Effector memory CD8-positive, alpha-beta T cell (primary cell): ENCODE measurements at regions not wholly inside any gene's neighbourhood (a gene's known extent, or its start where the extent isn't known, plus 50 kb on each side); places are given as distances from the start of the nearest gene placed in this dataset.

Experiments used
- ATAC-seq: fragments of 150-1000 bp; cut with Tn5 transposase; replicated peaks from 2 replicates; pipeline ENCODE4 v1.10.0; 2021; ENCODE audit warnings: mild to moderate bottlenecking, moderate library complexity
- DNase-seq, 3 experiments: peaks; one replicate each; pipeline ENCODE4 v3.0.0; 2021
- H3K27ac Mint-ChIP-seq, 2 donors: one replicate each; pipeline ENCODE4 v1.8.0; 2022; ENCODE audit warnings: mild to moderate bottlenecking in 2 of 2, mixed read lengths in 2 of 2, moderate library complexity in 2 of 2
- H3K27me3 Mint-ChIP-seq, 2 donors: one replicate each; pipeline ENCODE4 v1.8.0; 2022; ENCODE audit warnings: mixed read lengths in 2 of 2
- H3K36me3 Mint-ChIP-seq: one replicate; pipeline ENCODE4 v1.8.0; 2022; ENCODE audit warnings: mild to moderate bottlenecking, moderate library complexity, mixed read lengths; ENCODE audit not compliant: insufficient read depth
- H3K4me1 Mint-ChIP-seq, 2 donors: one replicate each; pipeline ENCODE4 v1.8.0; 2022; ENCODE audit warnings: low read depth in 2 of 2, mixed read lengths in 2 of 2
- H3K4me3 Mint-ChIP-seq, 2 donors: one replicate each; pipeline ENCODE4 v1.8.0; 2022; ENCODE audit warnings: mild to moderate bottlenecking in 2 of 2, mixed read lengths in 2 of 2, moderate library complexity in 2 of 2
- H3K9me3 Mint-ChIP-seq, 2 donors: one replicate each; pipeline ENCODE4 v1.8.0; 2022; ENCODE audit warnings: mixed read lengths in 2 of 2

DNA sequence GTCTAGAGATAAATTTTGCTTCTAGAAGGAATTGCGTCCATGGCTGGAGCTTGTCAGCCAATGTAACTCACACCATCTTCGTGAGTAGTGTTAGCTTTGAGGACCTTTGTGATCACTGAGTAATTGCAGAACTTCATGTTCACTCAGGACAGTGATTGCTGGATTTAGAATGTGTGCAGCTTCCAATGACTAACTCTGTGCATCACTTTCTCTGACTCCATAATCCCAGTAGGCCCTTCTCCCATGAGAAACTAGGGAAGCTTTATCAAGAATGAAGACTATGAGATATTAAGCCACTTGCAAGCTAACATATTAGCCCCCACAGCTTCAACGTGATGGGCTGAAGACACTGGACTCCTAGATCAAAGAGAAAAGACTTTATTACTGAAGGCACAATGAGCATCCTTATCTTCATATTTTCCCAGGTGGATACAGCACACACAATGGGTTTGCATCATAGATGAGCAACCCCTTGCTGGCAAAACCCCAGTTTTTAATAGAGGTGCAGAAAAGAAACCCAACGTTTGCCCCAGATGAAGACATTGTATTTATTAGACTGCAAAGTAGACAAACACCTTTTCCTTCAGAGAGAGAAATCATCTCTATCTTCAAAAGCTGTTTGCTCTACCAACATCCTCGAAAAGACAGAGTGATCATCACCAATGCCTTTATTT, 561.0 kb downstream of the LTN1 start:
- H3K4me3 Mint-ChIP-seq: no peak overlapping the region
- H3K4me1 Mint-ChIP-seq: no peaks in the 10 kb centered on the region
- DNase-seq: no peak
- H3K9me3 Mint-ChIP-seq: no peaks in the 10 kb centered on the region
- no peaks in the 10 kb centered on the region for H3K36me3 Mint-ChIP-seq
- ATAC-seq: no peak
- no peak overlapping the region for H3K27ac Mint-ChIP-seq
- H3K27me3 Mint-ChIP-seq: no peaks in the 10 kb centered on the region

DNA sequence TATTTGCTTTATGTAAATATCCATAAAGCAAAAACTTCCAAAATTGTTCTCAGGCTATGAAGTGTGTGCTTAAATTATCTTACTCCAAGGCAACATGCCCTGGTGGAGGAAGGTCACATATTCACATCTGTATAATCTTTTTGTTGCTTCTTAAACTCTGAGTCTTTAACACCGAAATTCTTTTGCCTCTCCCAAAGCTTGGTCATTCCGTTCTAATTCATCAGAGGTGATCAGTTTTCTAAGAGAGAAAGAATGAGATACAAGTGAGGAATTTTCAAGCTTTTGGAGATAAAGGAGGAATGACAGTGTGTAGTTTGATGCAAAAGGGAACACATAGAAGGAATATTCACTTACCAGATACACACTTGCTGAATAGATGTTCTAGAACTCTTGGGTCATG, 561.7 kb downstream of the LTN1 start:
- no peak for ATAC-seq
- Mint-ChIP-seq H3K4me3 (no peak overlapping the region), H3K27ac (no peak overlapping the region), H3K9me3 (no peaks in the 10 kb centered on the region), H3K4me1 (no peaks in the 10 kb centered on the region), H3K27me3 (no peaks in the 10 kb centered on the region), H3K36me3 (no peaks in the 10 kb centered on the region)
- no peak for DNase-seq

DNA sequence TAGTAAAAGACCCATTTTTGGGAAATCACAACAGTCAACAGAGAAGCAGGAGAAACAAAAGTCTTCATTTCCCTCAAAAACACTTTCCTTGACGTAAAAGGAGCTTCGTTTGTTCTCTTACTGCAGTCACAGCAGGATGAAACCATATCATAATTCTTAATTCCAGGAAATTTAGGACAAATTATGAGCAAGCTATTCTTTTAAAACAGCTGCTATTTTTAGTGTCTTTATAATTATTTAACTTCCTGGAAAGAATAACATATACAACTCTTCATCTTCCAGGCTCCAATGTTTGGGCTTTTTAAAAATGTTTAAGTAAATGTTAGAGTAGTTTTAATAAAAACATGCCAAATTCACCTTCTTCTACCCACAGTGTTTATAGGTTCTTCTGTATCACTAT, 563.5 kb downstream of the LTN1 start:
- Mint-ChIP-seq H3K4me3 (no peak overlapping the region), H3K27ac (no peak overlapping the region), H3K4me1 (peaks cover 0 to 2% of the 10 kb centered on the region in 2 donors), H3K9me3 (no peaks in the 10 kb centered on the region), H3K27me3 (no peaks in the 10 kb centered on the region), H3K36me3 (no peaks in the 10 kb centered on the region)
- ATAC-seq (no peak), DNase-seq (no peak)

DNA sequence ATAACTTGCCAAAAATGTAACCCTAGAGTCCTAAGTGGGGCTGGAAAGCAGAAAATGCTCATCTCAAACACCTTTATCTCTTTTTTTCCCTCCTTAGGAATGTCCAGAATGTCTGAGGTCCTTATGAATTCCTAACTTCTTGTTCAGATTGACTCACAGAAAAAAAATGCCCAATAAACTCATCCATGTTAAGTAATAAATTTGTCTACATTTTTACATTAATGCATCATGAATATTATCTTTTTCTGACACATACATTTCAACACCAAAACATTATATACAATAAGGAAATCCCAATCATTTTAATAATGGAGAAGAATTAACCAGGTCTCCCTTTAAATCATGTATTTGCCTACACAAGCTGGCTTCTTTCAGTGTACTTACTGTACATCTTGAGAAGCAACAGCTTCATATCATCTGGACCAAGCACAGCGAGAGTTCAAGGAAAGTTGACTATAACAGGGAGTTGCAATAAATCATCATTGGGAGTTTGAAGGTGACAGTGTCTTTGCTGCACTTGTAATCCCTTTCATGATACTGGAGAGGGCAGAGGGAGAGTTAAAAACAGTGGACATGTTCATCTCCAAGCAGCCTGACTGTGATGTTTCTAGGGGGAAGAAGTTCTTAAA, 565.2 kb downstream of the LTN1 start:
- ATAC-seq (no peak), DNase-seq (no peak)
- no peak overlapping the region for H3K27ac Mint-ChIP-seq
- H3K9me3 Mint-ChIP-seq: no peaks in the 10 kb centered on the region
- H3K4me3 Mint-ChIP-seq: no peak overlapping the region
- H3K4me1 Mint-ChIP-seq: peaks cover 0 to 8% of the 10 kb centered on the region in 2 donors
- no peaks in the 10 kb centered on the region for H3K27me3 Mint-ChIP-seq
- no peaks in the 10 kb centered on the region for H3K36me3 Mint-ChIP-seq

DNA sequence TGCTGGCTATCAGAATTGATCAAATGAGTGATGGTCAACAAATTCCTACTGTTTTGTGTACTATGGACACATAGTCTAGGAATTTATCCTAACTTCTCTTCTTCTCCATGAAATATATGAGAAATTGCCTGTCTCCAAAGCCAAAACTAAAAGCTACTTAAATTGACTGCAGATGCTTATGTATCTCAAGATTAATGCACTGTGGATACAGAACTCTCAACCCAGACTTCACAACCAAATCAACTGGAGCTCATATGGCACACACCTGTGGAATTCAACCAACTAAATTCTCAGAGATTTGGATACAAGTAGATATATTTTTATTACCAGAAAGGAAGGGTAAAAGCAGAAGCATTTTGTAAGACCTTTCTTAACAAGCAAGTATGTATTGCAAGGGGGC, 566.1 kb downstream of the LTN1 start:
- Mint-ChIP-seq H3K4me3 (no peak overlapping the region), H3K27ac (no peak overlapping the region), H3K4me1 (peaks cover 0 to 8% of the 10 kb centered on the region in 2 donors), H3K36me3 (no peaks in the 10 kb centered on the region), H3K27me3 (no peaks in the 10 kb centered on the region), H3K9me3 (no peaks in the 10 kb centered on the region)
- DNase-seq (no peak), ATAC-seq (no peak)

DNA sequence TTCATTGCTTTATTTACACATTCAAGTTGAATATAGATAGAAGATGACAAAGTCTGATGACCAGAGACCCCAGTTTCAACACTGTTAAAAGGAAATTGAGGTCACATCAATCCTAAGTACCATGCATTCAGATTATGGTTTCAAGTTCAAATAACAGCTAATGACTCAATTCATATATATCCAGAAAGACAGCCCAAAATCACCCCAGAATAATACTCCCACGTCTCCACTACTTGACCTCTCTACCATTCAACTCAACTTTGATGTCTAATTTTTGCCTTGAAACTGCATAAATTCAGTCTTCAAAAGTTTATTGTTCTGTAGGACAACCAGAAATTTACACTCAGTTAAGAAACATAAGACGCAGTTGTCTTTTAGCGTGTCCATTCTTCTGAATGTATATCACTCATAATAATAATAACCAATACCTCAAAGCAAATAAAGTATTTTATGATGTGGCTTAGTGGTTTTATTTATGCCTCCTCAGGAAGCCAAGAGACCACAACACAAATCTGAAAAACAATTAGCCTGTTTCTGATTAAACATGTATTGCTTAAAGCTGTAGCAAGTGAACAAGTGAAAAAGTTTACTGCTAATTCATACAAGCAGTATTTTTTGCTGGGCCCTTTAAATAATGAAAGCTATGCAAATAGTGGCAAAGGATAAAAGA, 569.0 kb downstream of the LTN1 start:
- H3K4me3 Mint-ChIP-seq: no peak overlapping the region
- peaks cover 0 to 8% of the 10 kb centered on the region in 2 donors for H3K4me1 Mint-ChIP-seq
- ATAC-seq: no peak
- H3K36me3 Mint-ChIP-seq: no peaks in the 10 kb centered on the region
- no peaks in the 10 kb centered on the region for H3K9me3 Mint-ChIP-seq
- H3K27me3 Mint-ChIP-seq: no peaks in the 10 kb centered on the region
- H3K27ac Mint-ChIP-seq: no peak overlapping the region
- no peak for DNase-seq

DNA sequence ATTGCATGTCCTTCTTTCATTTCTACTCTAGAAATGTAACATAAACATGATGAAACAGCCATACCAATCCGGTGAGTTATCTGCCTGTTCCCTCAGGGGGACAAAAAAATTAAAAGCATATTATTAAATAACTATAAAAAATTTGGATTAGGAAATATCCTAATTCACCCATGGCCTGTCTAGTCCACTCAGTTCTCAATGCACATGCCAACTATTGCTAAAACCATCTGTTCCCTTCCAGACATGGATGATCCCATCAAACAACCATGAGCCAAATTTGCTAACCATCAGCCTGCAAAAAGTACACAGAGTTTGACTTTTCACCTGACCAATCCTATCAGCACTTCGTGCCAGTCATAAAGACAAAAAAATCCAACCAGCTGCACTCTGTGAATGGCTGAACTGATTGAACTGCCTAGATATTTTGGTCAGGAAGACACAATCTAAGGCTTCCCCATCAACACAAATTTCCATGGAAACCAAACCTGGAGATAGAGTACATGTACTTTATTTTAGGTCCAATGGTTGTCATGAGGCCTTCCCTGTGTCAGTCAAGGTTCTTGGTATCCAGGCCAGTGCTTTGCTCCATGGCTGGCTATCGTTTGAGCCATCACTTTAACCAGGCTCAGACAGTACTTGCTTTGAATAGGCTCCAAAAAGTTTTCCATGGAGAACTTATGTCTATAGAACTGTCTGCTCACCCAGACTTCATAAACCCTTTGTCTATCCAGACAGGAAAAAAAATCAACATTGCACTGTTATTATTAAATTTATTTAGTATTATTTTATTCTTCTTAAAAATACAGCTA, 570.8 kb downstream of the LTN1 start:
- Mint-ChIP-seq H3K9me3 (no peaks in the 10 kb centered on the region), H3K27ac (no peak overlapping the region), H3K4me3 (no peak overlapping the region), H3K36me3 (no peaks in the 10 kb centered on the region), H3K4me1 (peaks cover 0 to 8% of the 10 kb centered on the region in 2 donors), H3K27me3 (no peaks in the 10 kb centered on the region)
- DNase-seq (no peak), ATAC-seq (no peak)

DNA sequence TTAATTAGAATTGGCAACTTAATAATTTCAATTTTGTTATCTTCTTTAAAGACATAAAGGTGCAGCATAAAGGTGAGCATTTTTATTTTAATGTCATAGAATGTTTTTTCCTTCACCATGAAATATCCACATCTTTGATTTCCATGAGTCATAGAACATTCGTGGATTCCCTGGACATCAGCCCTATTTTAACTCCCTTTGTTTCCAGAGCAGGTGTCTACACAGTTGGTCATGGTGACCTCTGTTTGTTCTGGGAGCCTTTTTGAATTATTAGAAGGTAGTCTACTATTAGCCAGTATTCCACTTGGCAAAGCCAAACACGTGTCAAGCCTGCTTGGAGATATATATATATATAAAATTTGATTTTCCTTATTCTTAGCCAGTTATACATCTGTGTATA, 572.9 kb downstream of the LTN1 start:
- peaks cover 0 to 8% of the 10 kb centered on the region in 2 donors for H3K4me1 Mint-ChIP-seq

DNA sequence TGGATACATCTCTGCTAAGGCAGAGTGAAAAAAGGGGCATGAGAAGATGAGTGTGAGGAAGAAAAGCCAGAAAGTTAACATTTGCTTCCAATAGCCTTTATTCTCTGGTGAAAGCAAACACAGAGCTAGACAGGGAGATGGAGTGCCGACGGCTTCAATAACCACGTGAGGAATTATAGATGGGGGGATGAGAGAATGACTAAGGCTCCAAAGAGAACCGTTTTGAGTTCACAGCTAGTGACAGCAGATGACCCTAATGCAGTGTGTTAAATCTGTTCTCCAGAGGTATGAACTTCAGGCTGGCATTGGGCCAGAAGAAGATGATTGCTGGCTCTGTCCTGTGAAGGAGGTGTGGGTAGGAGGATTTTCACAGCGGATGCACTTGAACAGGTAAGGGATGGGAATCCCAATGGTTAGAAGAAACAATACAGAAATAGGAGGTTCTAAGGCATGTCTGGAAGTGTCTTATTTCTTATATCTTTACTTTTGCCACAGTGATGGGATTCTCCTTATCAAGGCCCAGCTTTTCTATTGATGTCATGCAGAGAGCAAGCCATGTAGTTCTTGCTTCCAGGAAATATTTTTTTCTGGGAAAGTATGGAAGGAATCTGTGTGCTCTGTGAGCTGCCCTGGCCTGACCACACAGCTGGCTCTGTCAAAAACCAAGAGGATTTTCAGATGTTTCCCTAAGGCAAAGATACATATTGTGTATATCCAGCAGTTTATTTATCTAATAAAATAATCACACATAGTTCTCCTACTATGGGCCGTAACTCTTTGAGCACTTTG, 573.8 kb downstream of the LTN1 start:
- H3K9me3 Mint-ChIP-seq: no peaks in the 10 kb centered on the region
- ATAC-seq (no peak), DNase-seq (no peak)
- no peaks in the 10 kb centered on the region for H3K27me3 Mint-ChIP-seq
- no peak overlapping the region for H3K4me3 Mint-ChIP-seq
- H3K4me1 Mint-ChIP-seq: peaks cover 0 to 4% of the 10 kb centered on the region in 2 donors
- H3K36me3 Mint-ChIP-seq: no peaks in the 10 kb centered on the region
- H3K27ac Mint-ChIP-seq: no peak overlapping the region

More for the DNA sequence above, 572.9 kb downstream of the LTN1 start:
- H3K36me3 Mint-ChIP-seq: no peaks in the 10 kb centered on the region
- no peaks in the 10 kb centered on the region for H3K9me3 Mint-ChIP-seq
- DNase-seq (no peak), ATAC-seq (no peak)
- H3K4me3 Mint-ChIP-seq: no peak overlapping the region
- no peak overlapping the region for H3K27ac Mint-ChIP-seq
- no peaks in the 10 kb centered on the region for H3K27me3 Mint-ChIP-seq

DNA sequence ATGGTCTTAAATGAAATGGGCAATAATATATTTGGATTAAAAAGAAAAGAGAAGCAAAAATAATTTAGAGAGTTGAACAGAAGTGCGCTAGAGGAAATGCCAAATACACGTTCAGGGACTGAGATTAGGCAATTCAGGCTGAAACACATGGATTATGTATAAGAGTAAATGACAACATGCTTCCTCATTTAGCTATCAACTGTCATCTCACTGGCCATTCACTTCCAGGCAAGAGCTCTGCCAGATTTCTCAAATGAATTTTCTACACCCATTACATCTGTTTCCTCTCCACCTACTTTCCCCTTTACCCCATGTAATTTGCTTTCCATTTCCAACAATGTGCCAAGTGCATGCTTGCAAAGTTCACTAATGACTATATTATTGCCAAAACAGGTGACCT, 582.4 kb downstream of the LTN1 start:
- ATAC-seq (no peak), DNase-seq (no peak)
- Mint-ChIP-seq H3K27me3 (no peaks in the 10 kb centered on the region), H3K36me3 (no peaks in the 10 kb centered on the region), H3K27ac (no peak overlapping the region), H3K9me3 (no peaks in the 10 kb centered on the region), H3K4me3 (no peak overlapping the region), H3K4me1 (no peaks in the 10 kb centered on the region)

DNA sequence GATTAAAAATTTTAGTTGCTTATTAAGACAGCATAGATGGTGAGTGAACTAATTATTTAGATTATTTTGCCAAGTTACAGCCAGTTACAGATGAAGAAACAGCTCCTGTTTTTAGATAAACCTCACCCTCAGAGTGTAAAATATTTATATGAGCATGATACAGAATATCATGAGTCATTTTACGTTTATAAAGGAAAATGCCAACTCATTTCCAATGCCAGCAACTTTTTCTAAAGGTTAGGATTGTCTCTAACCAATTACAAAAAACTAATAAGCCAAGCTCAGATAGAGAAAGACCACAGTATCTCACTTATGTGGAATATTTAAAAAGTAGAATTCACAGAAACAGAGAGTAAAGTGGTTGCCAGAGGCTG, 590.1 kb downstream of the LTN1 start:
- H3K27me3 Mint-ChIP-seq: no peaks in the 10 kb centered on the region
- no peaks in the 10 kb centered on the region for H3K4me1 Mint-ChIP-seq
- H3K9me3 Mint-ChIP-seq: peaks cover 0 to 1% of the 10 kb centered on the region in 2 donors
- DNase-seq: no peak
- no peaks in the 10 kb centered on the region for H3K36me3 Mint-ChIP-seq
- no peak for ATAC-seq
- H3K4me3 Mint-ChIP-seq: no peak overlapping the region
- H3K27ac Mint-ChIP-seq: no peak overlapping the region

DNA sequence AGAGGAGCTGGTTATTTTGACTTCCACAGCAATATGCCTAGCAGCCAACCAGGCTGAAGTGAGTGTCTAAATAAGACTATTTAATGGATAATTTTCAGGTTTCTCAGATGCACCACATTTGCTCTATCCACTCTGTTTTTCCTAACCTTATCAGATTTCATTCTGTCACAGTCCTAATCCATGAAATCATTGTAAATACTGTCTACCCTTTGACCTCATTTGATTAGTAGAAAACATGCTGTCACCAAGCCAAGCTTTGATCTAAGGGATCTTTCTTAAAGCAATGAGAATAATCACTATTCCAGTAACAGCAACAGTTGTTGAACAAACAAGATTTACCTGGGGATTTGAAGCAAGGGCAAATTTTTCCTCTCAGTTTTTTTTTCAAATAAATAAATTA, 595.6 kb downstream of the LTN1 start:
- H3K27ac Mint-ChIP-seq: no peak overlapping the region
- DNase-seq: no peak
- no peaks in the 10 kb centered on the region for H3K4me1 Mint-ChIP-seq
- H3K36me3 Mint-ChIP-seq: no peaks in the 10 kb centered on the region
- peaks cover 0 to 2% of the 10 kb centered on the region in 2 donors for H3K9me3 Mint-ChIP-seq
- H3K4me3 Mint-ChIP-seq: no peak overlapping the region
- ATAC-seq: no peak
- no peaks in the 10 kb centered on the region for H3K27me3 Mint-ChIP-seq

DNA sequence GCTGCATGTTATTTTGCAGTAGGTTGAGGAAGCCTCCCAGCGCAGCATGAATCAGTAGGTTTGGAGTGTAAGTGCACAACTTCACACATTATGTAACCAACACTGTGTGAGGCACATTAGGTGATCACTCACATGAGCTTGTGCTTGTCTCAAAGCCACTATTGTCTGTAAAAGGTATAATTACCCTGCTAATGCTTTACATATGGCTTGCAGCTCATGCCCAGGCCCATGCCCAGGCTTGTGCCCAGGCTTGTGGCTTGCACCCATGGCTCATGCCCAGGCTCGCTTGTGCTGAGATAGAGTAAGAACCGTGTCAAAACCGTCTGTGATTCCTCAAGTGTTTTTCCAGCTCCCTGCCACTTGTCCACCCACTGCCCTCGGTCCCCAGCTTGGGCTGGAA, 596.3 kb downstream of the LTN1 start:
- no peaks in the 10 kb centered on the region for H3K36me3 Mint-ChIP-seq
- no peak for ATAC-seq
- H3K4me1 Mint-ChIP-seq: no peaks in the 10 kb centered on the region

More for the DNA sequence above, 596.3 kb downstream of the LTN1 start:
- H3K27me3 Mint-ChIP-seq: no peaks in the 10 kb centered on the region
- peaks cover 0 to 2% of the 10 kb centered on the region in 2 donors for H3K9me3 Mint-ChIP-seq
- DNase-seq: no peak
- no peak overlapping the region for H3K27ac Mint-ChIP-seq
- no peak overlapping the region for H3K4me3 Mint-ChIP-seq
